ENCODE measurements at regions not wholly inside any gene's neighbourhood (a gene's known extent, or its start where the extent isn't known, plus 50 kb on each side); places are given as distances from the start of the nearest gene placed in this dataset.

DNA sequence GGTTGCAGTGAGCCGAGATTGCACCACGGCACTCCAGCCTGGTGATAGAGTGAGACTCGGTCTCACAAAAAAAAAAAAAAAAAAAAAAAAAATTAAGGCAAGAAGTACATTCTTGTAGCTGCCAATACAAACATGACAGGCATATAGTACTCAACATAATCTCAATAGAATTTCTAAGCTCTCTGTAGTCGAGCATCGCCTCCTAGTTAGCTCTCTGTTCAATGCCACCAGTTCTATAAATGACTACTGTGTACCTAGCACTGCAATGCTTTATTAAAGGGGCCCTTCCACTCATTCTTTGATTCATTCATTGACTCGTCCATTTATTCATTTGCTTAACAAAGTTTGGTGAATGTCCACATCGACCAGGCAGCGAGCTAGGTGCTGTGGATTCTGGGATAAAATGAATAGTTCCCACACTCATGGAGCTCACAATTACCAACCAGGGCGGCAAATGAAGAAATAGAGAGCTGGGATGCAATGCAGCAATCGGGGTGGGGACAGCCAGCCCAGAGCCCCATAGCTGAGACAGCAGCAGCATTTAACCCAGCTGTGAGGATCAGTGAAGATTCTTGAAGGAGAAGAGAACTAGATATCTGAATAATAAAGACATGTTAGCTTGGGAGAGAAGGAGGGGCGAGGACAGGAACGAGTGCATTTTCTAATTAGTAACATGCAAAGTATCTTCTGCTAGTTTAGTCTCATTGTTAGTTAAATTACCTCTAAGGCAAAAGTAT, 349.8 kb downstream of the LPIN1 start:
- TF ChIP-seq, protein P1, sequence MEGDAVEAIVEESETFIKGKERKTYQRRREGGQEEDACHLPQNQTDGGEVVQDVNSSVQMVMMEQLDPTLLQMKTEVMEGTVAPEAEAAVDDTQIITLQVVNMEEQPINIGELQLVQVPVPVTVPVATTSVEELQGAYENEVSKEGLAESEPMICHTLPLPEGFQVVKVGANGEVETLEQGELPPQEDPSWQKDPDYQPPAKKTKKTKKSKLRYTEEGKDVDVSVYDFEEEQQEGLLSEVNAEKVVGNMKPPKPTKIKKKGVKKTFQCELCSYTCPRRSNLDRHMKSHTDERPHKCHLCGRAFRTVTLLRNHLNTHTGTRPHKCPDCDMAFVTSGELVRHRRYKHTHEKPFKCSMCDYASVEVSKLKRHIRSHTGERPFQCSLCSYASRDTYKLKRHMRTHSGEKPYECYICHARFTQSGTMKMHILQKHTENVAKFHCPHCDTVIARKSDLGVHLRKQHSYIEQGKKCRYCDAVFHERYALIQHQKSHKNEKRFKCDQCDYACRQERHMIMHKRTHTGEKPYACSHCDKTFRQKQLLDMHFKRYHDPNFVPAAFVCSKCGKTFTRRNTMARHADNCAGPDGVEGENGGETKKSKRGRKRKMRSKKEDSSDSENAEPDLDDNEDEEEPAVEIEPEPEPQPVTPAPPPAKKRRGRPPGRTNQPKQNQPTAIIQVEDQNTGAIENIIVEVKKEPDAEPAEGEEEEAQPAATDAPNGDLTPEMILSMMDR (conservative IDR thresholded peaks at IDR 0.05; ENCODE audit: low read depth, low read length): no peak
- H3K4me3 ChIP-seq (ENCODE audit: low read length): no peak overlapping the region

DNA sequence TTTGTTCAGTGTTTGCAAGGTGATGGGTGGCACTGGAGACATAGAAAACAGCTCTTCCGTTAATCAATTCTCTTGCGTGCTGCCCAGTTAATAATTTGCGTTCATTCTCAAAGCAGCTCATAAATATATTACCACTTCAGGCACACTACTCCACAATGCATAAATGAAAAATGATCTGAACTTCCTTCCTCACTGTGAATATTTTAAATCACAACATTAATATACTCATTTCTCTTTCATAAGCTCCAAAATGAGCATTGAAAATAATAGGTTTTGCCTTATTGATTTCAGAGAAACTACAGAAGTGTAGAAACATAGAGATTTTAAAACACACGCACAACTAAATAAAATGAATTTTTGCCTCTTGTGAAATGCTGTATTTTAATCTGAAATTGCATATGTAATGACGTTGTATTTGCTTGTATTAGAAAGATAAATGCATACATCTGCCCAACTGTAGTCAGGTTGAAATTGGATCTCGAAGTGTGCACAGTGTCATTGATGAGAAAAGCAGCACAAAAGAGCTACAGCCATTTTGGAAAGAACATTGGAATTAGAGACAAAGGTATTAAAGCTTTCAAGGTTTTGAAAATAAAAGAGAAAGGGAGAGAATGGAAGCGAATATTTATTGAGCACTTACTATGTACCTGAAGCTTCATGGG, 350.5 kb downstream of the LPIN1 start:
- TF ChIP-seq, protein P1 (conservative IDR thresholded peaks at IDR 0.05; ENCODE audit: low read depth, low read length): no peak
- DNase-seq (ENCODE audit: low read depth): no peak
- no peak overlapping the region for H3K4me3 ChIP-seq (ENCODE audit: low read length)

More for the DNA sequence above, 349.8 kb downstream of the LPIN1 start:
- DNase-seq (ENCODE audit: low read depth): no peak

DNA sequence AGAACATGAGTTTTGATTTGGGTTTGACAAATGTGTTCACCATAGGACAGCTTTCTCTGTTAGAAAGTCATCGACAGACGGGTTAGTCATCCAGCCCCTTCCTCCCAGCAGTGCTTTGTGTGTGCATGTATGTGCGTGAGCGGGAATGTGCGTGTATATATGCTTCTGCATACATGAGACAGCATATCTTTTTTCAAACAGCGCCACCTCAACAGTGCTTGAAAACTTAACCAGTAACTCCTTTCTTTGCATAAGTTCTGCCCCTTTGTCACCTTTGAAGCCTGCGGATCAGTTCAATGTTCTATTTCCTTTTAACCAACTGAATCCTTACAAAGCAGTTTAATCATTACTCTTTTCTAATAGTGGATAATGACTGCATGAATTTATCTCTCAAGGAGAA, 351.4 kb downstream of the LPIN1 start:
- no peak overlapping the region for H3K4me3 ChIP-seq (ENCODE audit: low read length)
- TF ChIP-seq, protein P1 (conservative IDR thresholded peaks at IDR 0.05; ENCODE audit: low read depth, low read length): no peak
- no peak for DNase-seq (ENCODE audit: low read depth)

DNA sequence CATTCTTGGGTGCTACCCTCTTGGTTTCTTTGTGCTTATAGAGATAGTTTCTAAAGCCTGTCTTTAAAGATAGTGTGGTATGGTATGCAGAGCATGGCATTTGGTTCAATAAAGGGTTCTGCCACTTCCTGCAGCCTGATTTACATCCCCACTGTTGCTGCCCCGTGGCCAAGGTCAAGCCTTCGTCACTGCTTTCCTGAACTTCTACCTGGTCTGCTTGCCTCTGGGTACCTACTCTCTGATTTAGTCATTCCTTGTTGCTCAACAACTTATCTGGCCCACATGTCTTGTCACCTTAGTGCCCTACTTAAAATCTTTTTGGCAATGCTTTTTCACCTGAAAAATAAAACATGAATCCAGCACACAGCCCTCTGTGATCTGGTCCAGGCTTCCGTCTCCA, 352.9 kb downstream of the LPIN1 start:
- no peak for DNase-seq (ENCODE audit: low read depth)
- TF ChIP-seq, protein P1 (conservative IDR thresholded peaks at IDR 0.05; ENCODE audit: low read depth, low read length): no peak
- H3K4me3 ChIP-seq (ENCODE audit: low read length): no peak overlapping the region

DNA sequence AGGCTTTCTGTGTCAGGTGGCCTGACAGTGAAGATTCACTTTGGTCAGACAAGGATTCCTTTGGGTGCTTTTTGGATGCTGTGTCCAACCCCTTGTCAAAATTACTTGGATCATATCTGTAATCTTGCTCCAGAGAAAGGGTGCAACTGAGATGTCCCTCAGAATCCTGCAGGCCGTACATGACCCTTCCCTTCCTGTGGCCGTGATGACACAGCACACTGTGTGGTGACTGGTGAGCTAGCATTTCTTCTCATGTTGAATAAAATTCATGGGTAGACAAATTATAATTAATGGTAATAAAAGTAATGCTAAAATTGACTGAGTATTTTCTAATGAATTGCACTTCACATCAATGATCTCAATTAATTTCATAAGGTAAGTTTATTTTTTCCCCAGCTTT, 356.2 kb downstream of the LPIN1 start:
- TF ChIP-seq, protein P1 (conservative IDR thresholded peaks at IDR 0.05; ENCODE audit: low read depth, low read length): no peak
- H3K4me3 ChIP-seq (ENCODE audit: low read length): no peak overlapping the region
- DNase-seq (ENCODE audit: low read depth): no peak

DNA sequence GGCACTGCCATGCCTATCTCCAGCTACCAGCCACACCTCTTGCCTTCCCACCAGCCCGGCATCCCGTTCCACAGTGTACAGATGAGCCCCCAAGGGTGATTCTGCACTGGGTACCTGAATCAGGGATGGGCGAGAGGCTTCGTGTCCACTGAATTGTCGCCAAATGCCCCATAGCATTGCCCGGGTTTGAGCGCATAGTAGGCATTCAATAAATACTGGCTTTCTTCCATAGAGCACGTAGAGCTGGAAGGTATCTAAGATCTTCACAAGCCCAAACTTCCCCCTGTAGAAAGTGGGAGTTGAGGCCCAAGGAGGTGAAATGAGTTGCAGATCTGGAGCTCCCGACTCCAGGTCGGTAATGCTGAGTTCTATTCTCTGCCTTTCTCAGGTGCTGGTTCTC, 358.7 kb downstream of the LPIN1 start:
- H3K4me3 ChIP-seq (ENCODE audit: low read length): no peak overlapping the region
- TF ChIP-seq, protein P1 (conservative IDR thresholded peaks at IDR 0.05; ENCODE audit: low read depth, low read length): no peak
- DNase-seq (ENCODE audit: low read depth): no peak
